B cell (primary cell): ENCODE measurements at regions not wholly inside any gene's neighbourhood (a gene's known extent, or its start where the extent isn't known, plus 50 kb on each side); places are given as distances from the start of the nearest gene placed in this dataset.

Experiments
- EZH2 ChIP-seq: IDR thresholded peaks from 2 replicates; pipeline ENCODE4 v1.6.1; 2012; ENCODE audit warnings: borderline replicate concordance, low read depth, mild to moderate bottlenecking, moderate library complexity, low read length; ENCODE audit not compliant: insufficient read depth, poor library complexity, severe bottlenecking
- TF ChIP-seq, protein P1 (sequence below): fragments of 200-600 bp; IDR thresholded peaks from one replicate; pipeline ENCODE4 v1.8.0; 2022; ENCODE audit warnings: antibody characterized with exemption, mild to moderate bottlenecking

- TF ChIP-seq, protein P1, sequence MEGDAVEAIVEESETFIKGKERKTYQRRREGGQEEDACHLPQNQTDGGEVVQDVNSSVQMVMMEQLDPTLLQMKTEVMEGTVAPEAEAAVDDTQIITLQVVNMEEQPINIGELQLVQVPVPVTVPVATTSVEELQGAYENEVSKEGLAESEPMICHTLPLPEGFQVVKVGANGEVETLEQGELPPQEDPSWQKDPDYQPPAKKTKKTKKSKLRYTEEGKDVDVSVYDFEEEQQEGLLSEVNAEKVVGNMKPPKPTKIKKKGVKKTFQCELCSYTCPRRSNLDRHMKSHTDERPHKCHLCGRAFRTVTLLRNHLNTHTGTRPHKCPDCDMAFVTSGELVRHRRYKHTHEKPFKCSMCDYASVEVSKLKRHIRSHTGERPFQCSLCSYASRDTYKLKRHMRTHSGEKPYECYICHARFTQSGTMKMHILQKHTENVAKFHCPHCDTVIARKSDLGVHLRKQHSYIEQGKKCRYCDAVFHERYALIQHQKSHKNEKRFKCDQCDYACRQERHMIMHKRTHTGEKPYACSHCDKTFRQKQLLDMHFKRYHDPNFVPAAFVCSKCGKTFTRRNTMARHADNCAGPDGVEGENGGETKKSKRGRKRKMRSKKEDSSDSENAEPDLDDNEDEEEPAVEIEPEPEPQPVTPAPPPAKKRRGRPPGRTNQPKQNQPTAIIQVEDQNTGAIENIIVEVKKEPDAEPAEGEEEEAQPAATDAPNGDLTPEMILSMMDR: no peak
- TF ChIP-seq EZH2: no peak
Measured at GRCh38 chr5:56538580-56538979, 276.8 kb upstream of the MAP3K1 start.
